ENCODE measurements at regions not wholly inside any gene's neighbourhood (a gene's known extent, or its start where the extent isn't known, plus 50 kb on each side); places are given as distances from the start of the nearest gene placed in this dataset.

DNA sequence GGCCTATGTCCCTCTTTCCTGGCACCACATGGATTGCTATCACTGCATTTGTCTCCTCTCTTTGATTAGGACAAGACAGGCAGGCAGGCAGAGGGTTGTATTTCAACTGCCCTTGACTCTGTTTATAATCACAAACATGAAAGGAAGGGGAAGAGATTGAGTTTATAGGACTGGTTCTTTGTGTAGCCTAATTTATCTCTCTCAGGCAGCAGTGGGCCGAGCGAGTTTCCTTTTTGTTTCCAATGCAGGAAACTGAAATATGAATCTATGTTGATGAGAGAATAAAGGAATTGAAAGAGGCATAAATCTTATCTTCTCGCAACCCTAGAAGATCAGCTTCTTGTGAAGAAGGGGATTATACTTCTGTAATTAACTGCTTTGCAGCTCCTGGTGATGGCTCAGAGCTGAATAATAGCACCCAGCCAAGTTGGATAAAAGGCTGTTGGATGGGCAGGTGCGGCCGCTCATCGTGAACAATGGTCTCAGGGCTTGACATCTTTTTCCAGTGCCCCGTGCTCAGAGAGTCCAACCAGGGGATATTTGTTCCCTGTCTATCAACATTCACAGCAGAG, 80.6 kb upstream of the SYT13 start (continued):
- TF ChIP-seq, protein P1, sequence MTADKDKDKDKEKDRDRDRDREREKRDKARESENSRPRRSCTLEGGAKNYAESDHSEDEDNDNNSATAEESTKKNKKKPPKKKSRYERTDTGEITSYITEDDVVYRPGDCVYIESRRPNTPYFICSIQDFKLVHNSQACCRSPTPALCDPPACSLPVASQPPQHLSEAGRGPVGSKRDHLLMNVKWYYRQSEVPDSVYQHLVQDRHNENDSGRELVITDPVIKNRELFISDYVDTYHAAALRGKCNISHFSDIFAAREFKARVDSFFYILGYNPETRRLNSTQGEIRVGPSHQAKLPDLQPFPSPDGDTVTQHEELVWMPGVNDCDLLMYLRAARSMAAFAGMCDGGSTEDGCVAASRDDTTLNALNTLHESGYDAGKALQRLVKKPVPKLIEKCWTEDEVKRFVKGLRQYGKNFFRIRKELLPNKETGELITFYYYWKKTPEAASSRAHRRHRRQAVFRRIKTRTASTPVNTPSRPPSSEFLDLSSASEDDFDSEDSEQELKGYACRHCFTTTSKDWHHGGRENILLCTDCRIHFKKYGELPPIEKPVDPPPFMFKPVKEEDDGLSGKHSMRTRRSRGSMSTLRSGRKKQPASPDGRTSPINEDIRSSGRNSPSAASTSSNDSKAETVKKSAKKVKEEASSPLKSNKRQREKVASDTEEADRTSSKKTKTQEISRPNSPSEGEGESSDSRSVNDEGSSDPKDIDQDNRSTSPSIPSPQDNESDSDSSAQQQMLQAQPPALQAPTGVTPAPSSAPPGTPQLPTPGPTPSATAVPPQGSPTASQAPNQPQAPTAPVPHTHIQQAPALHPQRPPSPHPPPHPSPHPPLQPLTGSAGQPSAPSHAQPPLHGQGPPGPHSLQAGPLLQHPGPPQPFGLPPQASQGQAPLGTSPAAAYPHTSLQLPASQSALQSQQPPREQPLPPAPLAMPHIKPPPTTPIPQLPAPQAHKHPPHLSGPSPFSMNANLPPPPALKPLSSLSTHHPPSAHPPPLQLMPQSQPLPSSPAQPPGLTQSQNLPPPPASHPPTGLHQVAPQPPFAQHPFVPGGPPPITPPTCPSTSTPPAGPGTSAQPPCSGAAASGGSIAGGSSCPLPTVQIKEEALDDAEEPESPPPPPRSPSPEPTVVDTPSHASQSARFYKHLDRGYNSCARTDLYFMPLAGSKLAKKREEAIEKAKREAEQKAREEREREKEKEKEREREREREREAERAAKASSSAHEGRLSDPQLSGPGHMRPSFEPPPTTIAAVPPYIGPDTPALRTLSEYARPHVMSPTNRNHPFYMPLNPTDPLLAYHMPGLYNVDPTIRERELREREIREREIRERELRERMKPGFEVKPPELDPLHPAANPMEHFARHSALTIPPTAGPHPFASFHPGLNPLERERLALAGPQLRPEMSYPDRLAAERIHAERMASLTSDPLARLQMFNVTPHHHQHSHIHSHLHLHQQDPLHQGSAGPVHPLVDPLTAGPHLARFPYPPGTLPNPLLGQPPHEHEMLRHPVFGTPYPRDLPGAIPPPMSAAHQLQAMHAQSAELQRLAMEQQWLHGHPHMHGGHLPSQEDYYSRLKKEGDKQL (CRISPR knock-in tag; IDR thresholded peaks at IDR 0.05; ENCODE audit: low read depth) = no peak
- TF ChIP-seq, protein P2, sequence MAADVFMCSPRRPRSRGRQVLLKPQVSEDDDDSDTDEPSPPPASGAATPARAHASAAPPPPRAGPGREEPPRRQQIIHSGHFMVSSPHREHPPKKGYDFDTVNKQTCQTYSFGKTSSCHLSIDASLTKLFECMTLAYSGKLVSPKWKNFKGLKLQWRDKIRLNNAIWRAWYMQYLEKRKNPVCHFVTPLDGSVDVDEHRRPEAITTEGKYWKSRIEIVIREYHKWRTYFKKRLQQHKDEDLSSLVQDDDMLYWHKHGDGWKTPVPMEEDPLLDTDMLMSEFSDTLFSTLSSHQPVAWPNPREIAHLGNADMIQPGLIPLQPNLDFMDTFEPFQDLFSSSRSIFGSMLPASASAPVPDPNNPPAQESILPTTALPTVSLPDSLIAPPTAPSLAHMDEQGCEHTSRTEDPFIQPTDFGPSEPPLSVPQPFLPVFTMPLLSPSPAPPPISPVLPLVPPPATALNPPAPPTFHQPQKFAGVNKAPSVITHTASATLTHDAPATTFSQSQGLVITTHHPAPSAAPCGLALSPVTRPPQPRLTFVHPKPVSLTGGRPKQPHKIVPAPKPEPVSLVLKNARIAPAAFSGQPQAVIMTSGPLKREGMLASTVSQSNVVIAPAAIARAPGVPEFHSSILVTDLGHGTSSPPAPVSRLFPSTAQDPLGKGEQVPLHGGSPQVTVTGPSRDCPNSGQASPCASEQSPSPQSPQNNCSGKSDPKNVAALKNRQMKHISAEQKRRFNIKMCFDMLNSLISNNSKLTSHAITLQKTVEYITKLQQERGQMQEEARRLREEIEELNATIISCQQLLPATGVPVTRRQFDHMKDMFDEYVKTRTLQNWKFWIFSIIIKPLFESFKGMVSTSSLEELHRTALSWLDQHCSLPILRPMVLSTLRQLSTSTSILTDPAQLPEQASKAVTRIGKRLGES (CRISPR knock-in tag; IDR thresholded peaks at IDR 0.05; ENCODE audit: borderline replicate concordance) = no peak
- TF ChIP-seq ZNF530 (CRISPR knock-in tag; IDR thresholded peaks at IDR 0.05; ENCODE audit: low read depth) = no peak
- TF ChIP-seq, protein P3, sequence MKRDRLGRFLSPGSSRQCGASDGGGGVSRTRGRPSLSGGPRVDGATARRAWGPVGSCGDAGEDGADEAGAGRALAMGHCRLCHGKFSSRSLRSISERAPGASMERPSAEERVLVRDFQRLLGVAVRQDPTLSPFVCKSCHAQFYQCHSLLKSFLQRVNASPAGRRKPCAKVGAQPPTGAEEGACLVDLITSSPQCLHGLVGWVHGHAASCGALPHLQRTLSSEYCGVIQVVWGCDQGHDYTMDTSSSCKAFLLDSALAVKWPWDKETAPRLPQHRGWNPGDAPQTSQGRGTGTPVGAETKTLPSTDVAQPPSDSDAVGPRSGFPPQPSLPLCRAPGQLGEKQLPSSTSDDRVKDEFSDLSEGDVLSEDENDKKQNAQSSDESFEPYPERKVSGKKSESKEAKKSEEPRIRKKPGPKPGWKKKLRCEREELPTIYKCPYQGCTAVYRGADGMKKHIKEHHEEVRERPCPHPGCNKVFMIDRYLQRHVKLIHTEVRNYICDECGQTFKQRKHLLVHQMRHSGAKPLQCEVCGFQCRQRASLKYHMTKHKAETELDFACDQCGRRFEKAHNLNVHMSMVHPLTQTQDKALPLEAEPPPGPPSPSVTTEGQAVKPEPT (CRISPR knock-in tag; IDR thresholded peaks at IDR 0.05; ENCODE audit: low read depth) = no peak
